Glutamatergic neuron (in vitro differentiated cells): ENCODE measurements at regions not wholly inside any gene's neighbourhood (a gene's known extent, or its start where the extent isn't known, plus 50 kb on each side); places are given as distances from the start of the nearest gene placed in this dataset.

Experiments
- DNase-seq: peaks from one replicate; pipeline ENCODE4 v3.0.0; 2022
- H3K27ac Mint-ChIP-seq: one replicate; pipeline ENCODE4 v1.8.0; 2020; ENCODE audit warnings: mild to moderate bottlenecking, mixed read lengths, inconsistent platforms; ENCODE audit not compliant: unreplicated experiment
- H3K27me3 Mint-ChIP-seq: one replicate; pipeline ENCODE4 v1.8.0; 2020; ENCODE audit warnings: mild to moderate bottlenecking, moderate library complexity, mixed read lengths, inconsistent platforms; ENCODE audit not compliant: unreplicated experiment
- H3K36me3 Mint-ChIP-seq: one replicate; pipeline ENCODE4 v1.8.0; 2020; ENCODE audit warnings: mild to moderate bottlenecking, mixed read lengths, inconsistent platforms; ENCODE audit not compliant: unreplicated experiment
- H3K4me1 Mint-ChIP-seq: one replicate; pipeline ENCODE4 v1.8.0; 2020; ENCODE audit warnings: mild to moderate bottlenecking, low read depth, mixed read lengths, inconsistent platforms; ENCODE audit not compliant: unreplicated experiment
- H3K4me3 Mint-ChIP-seq: one replicate; pipeline ENCODE4 v1.8.0; 2020; ENCODE audit warnings: mild to moderate bottlenecking, mixed read lengths, inconsistent platforms; ENCODE audit not compliant: unreplicated experiment
- H3K9me3 Mint-ChIP-seq: one replicate; pipeline ENCODE4 v1.8.0; 2020; ENCODE audit warnings: mild to moderate bottlenecking, moderate library complexity, mixed read lengths, inconsistent platforms; ENCODE audit not compliant: unreplicated experiment
- CTCF ChIP-seq: fragments of 200-600 bp; sonication (generic); IDR thresholded peaks from one replicate; pipeline ENCODE4 v1.5.0; 2021; ENCODE audit not compliant: partially characterized antibody, unreplicated experiment

GRCh38 chr20:56060486-56060885 lies 55.2 kb upstream of the CBLN4 start:
- Mint-ChIP-seq H3K36me3 (no peaks in the 10 kb centered on the region), H3K4me3 (no peak overlapping the region), H3K27ac (no peak overlapping the region), H3K9me3 (no peaks in the 10 kb centered on the region), H3K27me3 (no peaks in the 10 kb centered on the region), H3K4me1 (no peaks in the 10 kb centered on the region)
- no peak for TF ChIP-seq CTCF
- DNase-seq, result no peak

GRCh38 chr20:56069016-56069415 lies 63.7 kb upstream of the CBLN4 start:
- H3K9me3 Mint-ChIP-seq, result no peaks in the 10 kb centered on the region
- H3K27me3 Mint-ChIP-seq, result peaks cover 1% of the 10 kb centered on the region
- H3K27ac Mint-ChIP-seq, result no peak overlapping the region
- no peak overlapping the region for H3K4me3 Mint-ChIP-seq
- no peak for TF ChIP-seq CTCF
- H3K36me3 Mint-ChIP-seq, result no peaks in the 10 kb centered on the region
- no peaks in the 10 kb centered on the region for H3K4me1 Mint-ChIP-seq
- no peak for DNase-seq

- H3K4me1 Mint-ChIP-seq, result no peaks in the 10 kb centered on the region
- H3K27me3 Mint-ChIP-seq, result peaks cover 1% of the 10 kb centered on the region
- H3K27ac Mint-ChIP-seq, result no peak overlapping the region
- peaks cover 2% of the 10 kb centered on the region for H3K9me3 Mint-ChIP-seq
- H3K36me3 Mint-ChIP-seq, result no peaks in the 10 kb centered on the region
- no peak overlapping the region for H3K4me3 Mint-ChIP-seq
- DNase-seq, result no peak
- no peak for TF ChIP-seq CTCF
Measured at GRCh38 chr20:56072165-56072564, 66.8 kb upstream of the CBLN4 start.

GRCh38 chr20:56088375-56088774 lies 83.1 kb upstream of the CBLN4 start:
- Mint-ChIP-seq H3K9me3 (peaks cover 6% of the 10 kb centered on the region), H3K36me3 (no peaks in the 10 kb centered on the region), H3K27ac (no peak overlapping the region)

GRCh38 chr20:56091628-56092234 lies 86.4 kb upstream of the CBLN4 start:
- no peak for DNase-seq
- Mint-ChIP-seq H3K36me3 (no peaks in the 10 kb centered on the region), H3K27ac (no peak overlapping the region), H3K4me3 (no peak overlapping the region), H3K9me3 (peaks cover 4% of the 10 kb centered on the region), H3K27me3 (peaks cover 1% of the 10 kb centered on the region), H3K4me1 (no peaks in the 10 kb centered on the region)
- TF ChIP-seq CTCF, result no peak

More at GRCh38 chr20:56088375-56088774, 83.1 kb upstream of the CBLN4 start:
- no peaks in the 10 kb centered on the region for H3K4me1 Mint-ChIP-seq
- no peak for TF ChIP-seq CTCF
- H3K27me3 Mint-ChIP-seq, result peaks cover 1% of the 10 kb centered on the region
- H3K4me3 Mint-ChIP-seq, result no peak overlapping the region
- DNase-seq, result no peak
